Fibroblast of mammary gland (primary cell): ENCODE measurements at regions not wholly inside any gene's neighbourhood (a gene's known extent, or its start where the extent isn't known, plus 50 kb on each side); places are given as distances from the start of the nearest gene placed in this dataset.

Source experiments
- DNase-seq: peaks from one replicate; pipeline ENCODE4 v3.0.0-alpha.2; 2010; ENCODE audit warnings: low read depth
- H3K4me3 ChIP-seq: 2 replicates; pipeline ENCODE4 v1.5.1; 2011; ENCODE audit warnings: low read depth, mild to moderate bottlenecking, low read length, moderate library complexity; ENCODE audit not compliant: control insufficient read depth
- CTCF ChIP-seq: conservative IDR thresholded peaks from 2 replicates; pipeline ENCODE4 v1.5.1; 2011; ENCODE audit warnings: low read depth, low read length, inconsistent platforms; ENCODE audit not compliant: control insufficient read depth, insufficient read depth

GRCh38 chr17:17416400-17417360 lies 60.1 kb upstream of the MED9 start:
- DNase-seq, result peak; percentile 93
- no peak overlapping the region for H3K4me3 ChIP-seq
- no peak for TF ChIP-seq CTCF

GRCh38 chr17:17417718-17418181 lies 59.0 kb upstream of the MED9 start:
- H3K4me3 ChIP-seq, result no peak overlapping the region
- no peak for TF ChIP-seq CTCF
- no peak for DNase-seq

GRCh38 chr17:17419166-17419565 lies 57.6 kb upstream of the MED9 start:
- no peak for TF ChIP-seq CTCF
- peak; percentile 35 for DNase-seq
- no peak overlapping the region for H3K4me3 ChIP-seq

- no peak for TF ChIP-seq CTCF
- no peak overlapping the region for H3K4me3 ChIP-seq
- DNase-seq, result no peak
These were observed 57.2 kb upstream of the MED9 start for GRCh38 chr17:17419631-17420030.

- no peak for TF ChIP-seq CTCF
- no peak overlapping the region for H3K4me3 ChIP-seq
- no peak for DNase-seq
These were observed 56.7 kb upstream of the MED9 start for GRCh38 chr17:17420082-17420481.

GRCh38 chr17:17420561-17421269 lies 56.1 kb upstream of the MED9 start:
- TF ChIP-seq CTCF, result no peak
- no peak overlapping the region for H3K4me3 ChIP-seq
- peak; percentile 98 for DNase-seq
